ENCODE measurements at regions not wholly inside any gene's neighbourhood (a gene's known extent, or its start where the extent isn't known, plus 50 kb on each side); places are given as distances from the start of the nearest gene placed in this dataset.

- TF ChIP-seq, protein P1, sequence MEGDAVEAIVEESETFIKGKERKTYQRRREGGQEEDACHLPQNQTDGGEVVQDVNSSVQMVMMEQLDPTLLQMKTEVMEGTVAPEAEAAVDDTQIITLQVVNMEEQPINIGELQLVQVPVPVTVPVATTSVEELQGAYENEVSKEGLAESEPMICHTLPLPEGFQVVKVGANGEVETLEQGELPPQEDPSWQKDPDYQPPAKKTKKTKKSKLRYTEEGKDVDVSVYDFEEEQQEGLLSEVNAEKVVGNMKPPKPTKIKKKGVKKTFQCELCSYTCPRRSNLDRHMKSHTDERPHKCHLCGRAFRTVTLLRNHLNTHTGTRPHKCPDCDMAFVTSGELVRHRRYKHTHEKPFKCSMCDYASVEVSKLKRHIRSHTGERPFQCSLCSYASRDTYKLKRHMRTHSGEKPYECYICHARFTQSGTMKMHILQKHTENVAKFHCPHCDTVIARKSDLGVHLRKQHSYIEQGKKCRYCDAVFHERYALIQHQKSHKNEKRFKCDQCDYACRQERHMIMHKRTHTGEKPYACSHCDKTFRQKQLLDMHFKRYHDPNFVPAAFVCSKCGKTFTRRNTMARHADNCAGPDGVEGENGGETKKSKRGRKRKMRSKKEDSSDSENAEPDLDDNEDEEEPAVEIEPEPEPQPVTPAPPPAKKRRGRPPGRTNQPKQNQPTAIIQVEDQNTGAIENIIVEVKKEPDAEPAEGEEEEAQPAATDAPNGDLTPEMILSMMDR (IDR thresholded peaks at IDR 0.05; ENCODE audit: unreplicated experiment in 3 of 3): no peak
- no peak overlapping the region for H3K4me3 Mint-ChIP-seq
- peak overlapping the region in 1 of 3 experiments; percentile 51 for H3K27ac Mint-ChIP-seq
- H3K27me3 Mint-ChIP-seq (ENCODE audit: low read depth): no peaks in the 10 kb centered on the region
- H3K4me1 Mint-ChIP-seq: no peaks in the 10 kb centered on the region
- peaks cover 7% of the 10 kb centered on the region for H3K9me3 Mint-ChIP-seq
- no peaks in the 10 kb centered on the region for H3K36me3 Mint-ChIP-seq (ENCODE audit: low read depth)
Measured at GRCh38 chr3:145557405-145557804, 603.6 kb downstream of the PLOD2 start.

- Mint-ChIP-seq H3K4me3 (no peak overlapping the region), H3K36me3 (ENCODE audit: low read depth) (no peaks in the 10 kb centered on the region), H3K27me3 (ENCODE audit: low read depth) (peaks cover 3% of the 10 kb centered on the region), H3K4me1 (no peaks in the 10 kb centered on the region), H3K9me3 (no peaks in the 10 kb centered on the region), H3K27ac (no peak overlapping the region)
- TF ChIP-seq, protein P1 (IDR thresholded peaks at IDR 0.05; ENCODE audit: unreplicated experiment in 3 of 3): no peak
Measured at GRCh38 chr3:145578471-145578870, 582.5 kb downstream of the PLOD2 start.

DNA sequence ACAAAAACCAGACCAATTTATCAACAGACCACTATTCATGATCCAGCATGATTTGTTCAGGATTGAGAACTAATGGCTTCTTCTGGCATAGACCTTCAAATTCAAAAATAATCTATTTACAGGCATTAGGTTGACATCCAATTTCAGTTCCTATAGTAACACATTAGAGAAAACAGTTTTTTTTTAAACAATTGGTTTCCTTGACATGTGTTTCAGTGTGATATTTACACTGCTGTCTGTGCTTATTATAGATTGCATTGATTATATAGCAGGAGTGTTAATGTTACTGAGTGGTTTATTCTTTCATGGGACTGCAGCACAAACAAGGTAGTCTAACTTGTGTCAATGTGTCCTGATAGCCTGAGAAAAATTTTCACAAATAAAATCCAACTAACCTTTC lies 579.3 kb downstream of the PLOD2 start:
- TF ChIP-seq, protein P1 (IDR thresholded peaks at IDR 0.05; ENCODE audit: unreplicated experiment in 3 of 3): no peak
- H3K4me1 Mint-ChIP-seq: no peaks in the 10 kb centered on the region
- H3K36me3 Mint-ChIP-seq (ENCODE audit: low read depth): no peaks in the 10 kb centered on the region
- H3K27me3 Mint-ChIP-seq (ENCODE audit: low read depth): peaks cover 3% of the 10 kb centered on the region
- no peak overlapping the region for H3K4me3 Mint-ChIP-seq
- no peak overlapping the region for H3K27ac Mint-ChIP-seq
- H3K9me3 Mint-ChIP-seq: no peaks in the 10 kb centered on the region

GRCh38 chr3:145604851-145605250 lies 556.1 kb downstream of the PLOD2 start:
- H3K9me3 Mint-ChIP-seq: peaks cover 2% of the 10 kb centered on the region
- H3K27ac Mint-ChIP-seq: no peak overlapping the region
- H3K4me1 Mint-ChIP-seq: no peaks in the 10 kb centered on the region
- no peaks in the 10 kb centered on the region for H3K36me3 Mint-ChIP-seq (ENCODE audit: low read depth)
- TF ChIP-seq, protein P1 (IDR thresholded peaks at IDR 0.05; ENCODE audit: unreplicated experiment in 3 of 3): no peak
- no peak overlapping the region for H3K4me3 Mint-ChIP-seq
- H3K27me3 Mint-ChIP-seq (ENCODE audit: low read depth): no peaks in the 10 kb centered on the region

DNA sequence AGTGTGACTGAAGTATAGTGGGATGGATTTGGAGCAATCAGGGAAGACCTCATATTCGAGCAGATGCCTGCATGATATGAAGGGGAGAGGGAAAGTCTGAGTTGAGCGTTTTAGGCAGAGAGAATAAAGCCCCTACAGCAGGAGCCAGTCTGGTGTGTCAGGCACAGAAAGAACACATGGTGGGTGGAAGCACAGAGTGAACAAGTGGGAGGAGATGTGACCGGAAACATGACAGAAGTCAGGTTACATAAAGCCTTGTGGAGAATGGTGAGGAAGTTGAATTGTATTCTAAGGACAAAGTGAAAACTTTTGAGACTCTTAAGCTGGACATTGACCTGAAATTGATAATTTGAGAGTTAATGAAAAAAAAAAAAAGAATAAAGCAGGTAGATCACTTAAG lies 541.0 kb downstream of the PLOD2 start:
- H3K36me3 Mint-ChIP-seq (ENCODE audit: low read depth): no peaks in the 10 kb centered on the region
- no peak overlapping the region for H3K27ac Mint-ChIP-seq
- no peaks in the 10 kb centered on the region for H3K4me1 Mint-ChIP-seq
- H3K9me3 Mint-ChIP-seq: peaks cover 10% of the 10 kb centered on the region
- no peaks in the 10 kb centered on the region for H3K27me3 Mint-ChIP-seq (ENCODE audit: low read depth)
- H3K4me3 Mint-ChIP-seq: no peak overlapping the region
- TF ChIP-seq, protein P1 (IDR thresholded peaks at IDR 0.05; ENCODE audit: unreplicated experiment in 3 of 3): no peak

DNA sequence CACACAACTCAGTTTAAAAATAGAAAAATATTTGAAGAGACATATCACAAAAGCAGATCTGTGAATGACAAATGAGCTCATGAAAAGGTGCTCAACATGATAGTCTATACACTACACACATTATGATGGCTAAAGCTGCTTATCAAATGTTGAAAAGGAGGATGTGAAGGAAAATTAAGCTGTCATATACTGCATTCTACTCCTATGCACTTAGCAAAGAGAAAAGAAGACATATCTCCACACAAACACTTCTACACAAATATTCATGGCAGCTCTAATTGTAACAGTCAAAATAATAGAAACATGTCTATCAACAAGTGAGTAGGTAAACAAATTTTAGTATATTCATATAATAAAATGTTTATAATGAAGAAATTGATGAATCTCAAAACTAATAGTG lies 540.5 kb downstream of the PLOD2 start:
- Mint-ChIP-seq H3K27me3 (ENCODE audit: low read depth) (no peaks in the 10 kb centered on the region), H3K4me3 (no peak overlapping the region), H3K9me3 (peaks cover 5% of the 10 kb centered on the region), H3K27ac (no peak overlapping the region), H3K36me3 (ENCODE audit: low read depth) (no peaks in the 10 kb centered on the region), H3K4me1 (no peaks in the 10 kb centered on the region)
- TF ChIP-seq, protein P1 (IDR thresholded peaks at IDR 0.05; ENCODE audit: unreplicated experiment in 3 of 3): no peak
